HUES64 (cell line): ENCODE measurements at regions not wholly inside any gene's neighbourhood (a gene's known extent, or its start where the extent isn't known, plus 50 kb on each side); places are given as distances from the start of the nearest gene placed in this dataset.

Experiments
- H3K27ac ChIP-seq: 2 replicates; pipeline ENCODE4 v1.7.0; 2013; ENCODE audit warnings: low read depth, low read length, inconsistent platforms
- H3K27me3 ChIP-seq: 2 replicates; pipeline ENCODE4 v1.6.1; 2013; ENCODE audit warnings: mild to moderate bottlenecking, low read length; ENCODE audit not compliant: insufficient read depth
- H3K36me3 ChIP-seq: 2 replicates; pipeline ENCODE4 v1.6.1; 2013; ENCODE audit warnings: mild to moderate bottlenecking, low read length; ENCODE audit not compliant: insufficient read depth
- H3K4me1 ChIP-seq: 2 replicates; pipeline ENCODE4 v1.6.1; 2013; ENCODE audit warnings: mild to moderate bottlenecking, low read length, moderate library complexity; ENCODE audit not compliant: insufficient read depth
- H3K4me3 ChIP-seq: 2 replicates; pipeline ENCODE4 v1.5.1; 2013; ENCODE audit warnings: mild to moderate bottlenecking, low read length, moderate library complexity
- H3K9ac ChIP-seq: 2 replicates; pipeline ENCODE4 v1.6.1; 2013; ENCODE audit warnings: mild to moderate bottlenecking, low read depth, low read length
- H3K9me3 ChIP-seq: 2 replicates; pipeline ENCODE4 v1.6.1; 2013; ENCODE audit warnings: low read depth, low read length; ENCODE audit not compliant: insufficient read depth
- WGBS: fragments of 150-250, 120-280 bp; methylation state at CpG from one replicate; pipeline ENCODE4 v1.1.7; 2013; ENCODE audit warnings: missing lambda C conversion rate; 5-methylcytosine and 5-hydroxymethylcytosine counted together

DNA sequence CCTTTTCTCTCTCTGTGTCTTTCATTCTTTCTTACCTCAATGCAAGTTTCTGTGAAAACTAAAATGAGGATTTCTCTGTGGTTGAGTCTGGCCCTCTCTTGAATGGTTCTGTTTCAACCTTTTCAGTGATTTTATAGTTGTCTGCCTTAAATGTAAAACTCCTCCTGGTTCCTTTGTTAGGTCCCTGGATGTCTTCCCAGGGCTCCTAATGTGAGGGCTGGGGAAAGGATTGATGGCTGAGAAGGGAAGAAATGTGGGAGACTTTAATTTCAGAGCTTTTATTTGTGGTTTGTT, 90.6 kb upstream of the GRM7 start:
- H3K4me3 ChIP-seq = peak overlapping the region; percentile 46

GRCh38 chr3:6771171-6771570, 89.7 kb upstream of the GRM7 start:
- H3K4me1 ChIP-seq = peaks cover 18% of the 10 kb centered on the region
- no peaks in the 10 kb centered on the region for H3K27me3 ChIP-seq
- peak overlapping the region; percentile 76; the same call in 1 of the 2 replicates for H3K27ac ChIP-seq
- 90% methylated on average over 3 of the region's 5 CpGs for WGBS
- no peaks in the 10 kb centered on the region for H3K36me3 ChIP-seq
- peak overlapping the region; percentile 46 for H3K4me3 ChIP-seq
- H3K9me3 ChIP-seq = no peaks in the 10 kb centered on the region
- peak overlapping the region; percentile 62; the same call in 1 of the 2 replicates for H3K9ac ChIP-seq

More for the DNA sequence above, 90.6 kb upstream of the GRM7 start:
- Histone ChIP-seq H3K9me3 (no peaks in the 10 kb centered on the region), H3K9ac (peak overlapping the region; percentile 62; the same call in 1 of the 2 replicates), H3K27me3 (no peaks in the 10 kb centered on the region), H3K36me3 (no peaks in the 10 kb centered on the region), H3K27ac (peak overlapping the region; percentile 76), H3K4me1 (peaks cover 18% of the 10 kb centered on the region)

- H3K4me3 ChIP-seq = no peak overlapping the region
- H3K27ac ChIP-seq = no peak overlapping the region
- no peaks in the 10 kb centered on the region for H3K36me3 ChIP-seq
- peaks cover 5% of the 10 kb centered on the region; the same call in 1 of the 2 replicates for H3K4me1 ChIP-seq
- no peak overlapping the region for H3K9ac ChIP-seq
- no peaks in the 10 kb centered on the region for H3K27me3 ChIP-seq
- no peaks in the 10 kb centered on the region for H3K9me3 ChIP-seq
- 91% methylated on average over 6 of the region's 6 CpGs for WGBS
Measured at GRCh38 chr3:6779140-6779539, 81.8 kb upstream of the GRM7 start.

- H3K9me3 ChIP-seq = no peaks in the 10 kb centered on the region
- H3K9ac ChIP-seq = no peak overlapping the region
- peaks cover 5% of the 10 kb centered on the region; the same call in 1 of the 2 replicates for H3K4me1 ChIP-seq
- 62% methylated on average over 3 of the region's 3 CpGs for WGBS
- H3K4me3 ChIP-seq = no peak overlapping the region
- no peaks in the 10 kb centered on the region for H3K36me3 ChIP-seq
- no peak overlapping the region for H3K27ac ChIP-seq
- no peaks in the 10 kb centered on the region for H3K27me3 ChIP-seq
Measured at GRCh38 chr3:6781092-6781491, 79.8 kb upstream of the GRM7 start.

DNA sequence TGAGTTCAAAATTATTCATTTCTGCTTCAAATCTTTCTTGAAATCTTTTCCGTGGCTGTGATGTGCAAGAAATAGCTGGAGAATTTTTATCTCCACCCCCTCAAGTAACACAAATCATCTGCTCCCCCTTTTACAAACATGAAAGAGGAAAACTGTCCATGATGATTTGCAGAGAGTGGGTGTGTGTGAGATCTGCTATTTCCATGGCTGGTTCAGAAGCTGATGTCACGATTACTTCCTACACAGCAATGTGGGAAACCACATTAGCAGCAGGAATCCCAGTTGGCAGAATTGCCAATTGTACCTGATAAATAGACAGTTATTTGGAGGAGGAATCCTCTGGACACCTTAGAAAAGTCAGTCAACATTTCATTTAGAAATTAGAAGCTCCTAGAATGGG, 75.2 kb upstream of the GRM7 start:
- 81% methylated on average over 2 of the region's 2 CpGs for WGBS
- H3K27me3 ChIP-seq = no peaks in the 10 kb centered on the region
- no peak overlapping the region for H3K27ac ChIP-seq
- no peaks in the 10 kb centered on the region for H3K36me3 ChIP-seq
- no peaks in the 10 kb centered on the region for H3K9me3 ChIP-seq
- no peak overlapping the region for H3K4me3 ChIP-seq
- peaks cover 5% of the 10 kb centered on the region; the same call in 1 of the 2 replicates for H3K4me1 ChIP-seq
- no peak overlapping the region for H3K9ac ChIP-seq

GRCh38 chr3:6791161-6791560, 69.8 kb upstream of the GRM7 start:
- no peaks in the 10 kb centered on the region for H3K4me1 ChIP-seq
- H3K27ac ChIP-seq = no peak overlapping the region
- H3K4me3 ChIP-seq = no peak overlapping the region
- H3K9ac ChIP-seq = no peak overlapping the region
- H3K9me3 ChIP-seq = no peaks in the 10 kb centered on the region
- no CpG with 5 or more reads among the region's 2 CpGs for WGBS
- H3K27me3 ChIP-seq = no peaks in the 10 kb centered on the region
- no peaks in the 10 kb centered on the region for H3K36me3 ChIP-seq

GRCh38 chr3:6799264-6799915, 61.5 kb upstream of the GRM7 start:
- 64% methylated on average over 6 of the region's 6 CpGs for WGBS
- Histone ChIP-seq H3K4me1 (no peaks in the 10 kb centered on the region), H3K36me3 (no peaks in the 10 kb centered on the region), H3K27me3 (no peaks in the 10 kb centered on the region), H3K4me3 (no peak overlapping the region), H3K9ac (no peak overlapping the region), H3K9me3 (no peaks in the 10 kb centered on the region), H3K27ac (no peak overlapping the region)

GRCh38 chr3:6803619-6804018, 57.3 kb upstream of the GRM7 start:
- 98% methylated on average over 3 of the region's 3 CpGs for WGBS
- H3K4me1 ChIP-seq = no peaks in the 10 kb centered on the region
- H3K27ac ChIP-seq = no peak overlapping the region
- H3K9ac ChIP-seq = no peak overlapping the region
- no peak overlapping the region for H3K4me3 ChIP-seq
- H3K9me3 ChIP-seq = no peaks in the 10 kb centered on the region
- no peaks in the 10 kb centered on the region for H3K27me3 ChIP-seq
- H3K36me3 ChIP-seq = no peaks in the 10 kb centered on the region

DNA sequence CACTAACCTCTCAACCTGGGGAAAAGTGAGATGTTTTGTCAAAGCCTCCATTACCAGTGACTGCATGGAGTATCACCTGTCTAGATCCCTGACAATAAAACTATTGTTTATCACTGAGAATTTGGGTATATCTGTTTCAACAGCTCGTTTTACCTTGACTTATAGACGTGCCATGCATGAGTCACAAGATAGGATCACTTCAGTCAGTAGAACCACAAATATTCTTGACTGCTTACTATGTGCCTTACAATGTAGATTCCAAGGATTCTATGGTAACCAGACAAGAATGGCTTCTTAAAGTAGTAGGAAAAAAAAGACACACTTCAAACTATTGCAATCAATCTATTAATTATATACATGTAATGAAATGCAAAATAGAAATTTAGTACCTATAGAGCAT, 55.7 kb upstream of the GRM7 start:
- H3K4me1 ChIP-seq = no peaks in the 10 kb centered on the region
- no peaks in the 10 kb centered on the region for H3K36me3 ChIP-seq
- H3K9ac ChIP-seq = no peak overlapping the region
- 100% methylated on average over 2 of the region's 2 CpGs for WGBS
- H3K27ac ChIP-seq = no peak overlapping the region
- H3K27me3 ChIP-seq = no peaks in the 10 kb centered on the region
- H3K4me3 ChIP-seq = no peak overlapping the region
- no peaks in the 10 kb centered on the region for H3K9me3 ChIP-seq

- Histone ChIP-seq H3K4me1 (no peaks in the 10 kb centered on the region), H3K27me3 (no peaks in the 10 kb centered on the region), H3K9ac (no peak overlapping the region), H3K27ac (no peak overlapping the region), H3K4me3 (no peak overlapping the region), H3K9me3 (no peaks in the 10 kb centered on the region), H3K36me3 (no peaks in the 10 kb centered on the region)
- 95% methylated on average over 2 of the region's 3 CpGs for WGBS
Measured at GRCh38 chr3:6806991-6807390, 53.9 kb upstream of the GRM7 start.

- no peaks in the 10 kb centered on the region for H3K36me3 ChIP-seq
- H3K27me3 ChIP-seq = no peaks in the 10 kb centered on the region
- H3K27ac ChIP-seq = no peak overlapping the region
- no peak overlapping the region for H3K9ac ChIP-seq
- H3K4me1 ChIP-seq = no peaks in the 10 kb centered on the region
- no peak overlapping the region for H3K4me3 ChIP-seq
- H3K9me3 ChIP-seq = no peaks in the 10 kb centered on the region
- WGBS = 94% methylated on average over 8 of the region's 8 CpGs
Measured at GRCh38 chr3:6807967-6808588, 52.8 kb upstream of the GRM7 start.

- Histone ChIP-seq H3K27ac (no peak overlapping the region), H3K4me1 (no peaks in the 10 kb centered on the region), H3K4me3 (no peak overlapping the region), H3K9me3 (no peaks in the 10 kb centered on the region), H3K27me3 (no peaks in the 10 kb centered on the region), H3K9ac (no peak overlapping the region), H3K36me3 (no peaks in the 10 kb centered on the region)
- 92% methylated on average over 2 of the region's 2 CpGs for WGBS
Measured at GRCh38 chr3:6809349-6809748, 51.6 kb upstream of the GRM7 start.
